HG02981 (cell line): ENCODE measurements at regions not wholly inside any gene's neighbourhood (a gene's known extent, or its start where the extent isn't known, plus 50 kb on each side); places are given as distances from the start of the nearest gene placed in this dataset.

Experiments used
- ATAC-seq: cut with Tn5 transposase; IDR thresholded peaks from one replicate; pipeline ENCODE4 v1.9.1; 2021; ENCODE audit warnings: mild to moderate bottlenecking, moderate library complexity; ENCODE audit not compliant: unreplicated experiment

DNA sequence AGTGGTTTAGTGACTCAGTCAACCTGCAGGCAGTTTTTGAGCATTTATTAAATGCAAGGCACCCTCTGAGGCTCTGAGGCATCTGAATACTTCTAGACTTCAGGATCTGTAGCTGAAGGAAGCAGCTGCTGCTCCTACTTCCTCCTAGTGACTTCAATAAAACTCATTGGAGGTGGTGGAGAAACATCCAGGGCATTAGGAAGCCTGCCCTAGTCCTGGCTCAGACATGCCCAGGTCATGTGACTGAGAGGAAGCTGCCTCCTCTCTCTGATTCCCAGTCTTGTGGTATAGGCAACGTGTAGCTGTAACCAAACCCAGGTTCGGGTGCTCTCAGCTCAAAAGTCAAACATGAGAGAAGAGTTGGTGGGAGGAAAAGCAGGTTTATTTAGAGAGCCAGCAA is 287.2 kb upstream of the GYPC start:
- ATAC-seq = no peak

DNA sequence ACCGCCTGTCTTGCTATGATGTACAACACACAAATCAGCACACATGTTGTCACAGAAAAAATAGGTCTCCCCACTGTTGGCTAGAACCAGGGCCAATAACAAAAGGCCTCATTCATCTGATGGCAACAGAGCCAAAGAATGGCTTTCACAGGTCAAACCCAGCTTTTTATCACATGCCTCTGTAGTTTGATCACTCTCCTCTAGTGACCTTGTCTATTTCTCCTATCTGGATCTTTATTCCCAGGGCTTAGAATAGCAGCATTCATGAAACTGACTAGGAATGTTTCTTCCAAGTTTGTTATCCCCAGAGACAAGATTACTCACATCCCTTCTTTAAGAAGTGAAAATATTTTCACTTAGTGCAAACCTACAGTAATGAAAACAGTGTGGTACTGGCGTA is 285.8 kb upstream of the GYPC start:
- ATAC-seq = no peak

DNA sequence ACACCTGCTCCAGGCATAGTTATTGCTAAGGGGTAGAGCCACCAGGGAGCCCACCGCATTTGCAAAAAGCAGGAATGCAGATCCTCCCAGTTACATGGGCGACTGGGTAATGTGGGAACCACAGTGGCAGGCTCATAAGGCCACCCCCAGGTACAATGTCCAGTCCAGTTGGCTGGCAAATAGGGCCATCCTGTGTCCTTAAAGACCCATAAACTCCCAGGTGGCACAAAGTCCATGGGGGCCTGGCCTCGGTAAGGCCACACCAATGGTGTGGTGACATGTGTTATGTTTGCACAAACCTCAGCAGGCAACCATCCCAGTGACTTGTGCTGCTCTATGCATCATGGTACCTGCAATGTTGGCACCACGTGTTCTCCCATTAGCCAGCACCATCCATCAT is 283.6 kb upstream of the GYPC start:
- ATAC-seq = no peak

DNA sequence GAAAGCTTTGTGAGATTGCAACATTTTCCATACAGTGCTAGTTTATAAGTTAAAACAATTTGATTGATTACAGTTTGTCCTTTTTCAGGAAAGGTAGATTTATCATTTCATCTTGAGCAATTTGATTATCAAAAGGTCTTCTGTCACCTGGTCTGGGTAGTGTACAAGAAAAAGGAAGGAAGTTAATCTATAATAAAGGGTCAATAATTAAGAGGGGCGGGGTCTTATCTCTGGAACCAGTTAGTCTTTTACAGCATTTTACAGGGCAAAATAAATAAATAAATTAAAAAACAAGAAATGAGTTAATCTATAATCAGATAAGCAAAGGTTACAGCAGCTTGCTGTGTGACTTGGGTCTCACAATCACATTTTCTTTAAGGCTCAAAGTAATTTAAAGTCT is 277.8 kb upstream of the GYPC start:
- no peak for ATAC-seq

- ATAC-seq = no peak
Measured at GRCh38 chr2:126381091-126381490, 274.9 kb upstream of the GYPC start.

GRCh38 chr2:126382998-126383397 is 273.0 kb upstream of the GYPC start:
- no peak for ATAC-seq

DNA sequence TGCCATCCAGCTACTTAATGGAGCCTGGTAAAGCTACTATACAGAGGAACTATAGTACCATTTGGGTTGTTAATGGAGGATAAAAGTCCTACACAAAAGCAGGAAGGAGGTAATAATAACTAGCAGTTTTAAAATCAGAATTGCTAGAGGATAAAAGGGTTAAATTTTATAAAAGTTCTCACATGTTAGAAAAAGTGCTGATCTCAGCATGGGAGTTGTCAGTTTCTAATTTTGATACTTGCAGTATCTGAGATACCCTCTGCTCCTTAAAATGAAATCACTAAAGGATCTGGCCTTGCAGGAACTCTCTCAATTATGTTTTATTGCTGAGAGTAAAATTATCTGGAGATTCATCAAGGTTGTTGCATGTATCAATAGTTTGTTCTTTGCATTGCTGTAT is 272.2 kb upstream of the GYPC start:
- ATAC-seq = no peak

- ATAC-seq = no peak
Measured at GRCh38 chr2:126385441-126385840, 270.5 kb upstream of the GYPC start.

GRCh38 chr2:126385983-126386382 is 270.0 kb upstream of the GYPC start:
- no peak for ATAC-seq

DNA sequence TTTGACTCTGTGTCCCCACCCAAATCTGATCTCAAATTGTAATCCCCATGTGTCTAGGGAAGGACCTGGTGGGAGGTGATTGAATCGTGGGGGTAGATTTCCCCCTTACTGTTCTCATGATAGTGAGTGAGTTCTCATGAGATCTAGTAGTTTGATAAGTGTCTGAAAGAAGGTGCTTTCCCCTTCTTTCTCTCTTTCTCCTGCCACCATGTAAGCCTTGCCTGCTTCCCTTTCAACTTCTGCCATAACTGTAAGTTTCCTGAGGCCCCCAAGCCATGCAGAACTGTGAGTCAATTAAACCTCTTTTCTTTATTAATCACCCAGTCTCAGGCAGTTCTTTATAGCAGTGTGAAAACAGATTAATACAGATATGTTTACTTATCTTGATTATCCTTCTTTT is 266.5 kb upstream of the GYPC start:
- ATAC-seq = no peak

DNA sequence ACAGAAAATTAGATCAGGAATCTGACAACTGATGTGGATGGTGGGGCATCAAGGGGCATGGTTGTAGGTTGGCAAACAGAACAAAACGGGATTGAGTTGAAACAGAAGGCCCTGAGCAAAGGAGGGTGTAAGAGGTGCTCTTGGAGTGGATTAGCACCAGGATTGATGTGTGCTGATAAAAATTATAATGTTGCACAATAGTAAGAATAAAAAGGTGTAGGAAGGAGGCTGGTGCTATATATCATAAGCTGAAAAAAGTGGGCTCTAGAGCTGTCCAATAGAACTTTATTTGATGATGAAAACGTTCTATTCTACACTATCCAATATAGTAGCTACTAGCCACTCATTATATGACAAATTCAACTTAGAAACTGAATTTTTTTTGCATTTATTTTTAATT is 263.1 kb upstream of the GYPC start:
- ATAC-seq = no peak

- ATAC-seq = no peak
Measured at GRCh38 chr2:126399001-126399400, 257.0 kb upstream of the GYPC start.

DNA sequence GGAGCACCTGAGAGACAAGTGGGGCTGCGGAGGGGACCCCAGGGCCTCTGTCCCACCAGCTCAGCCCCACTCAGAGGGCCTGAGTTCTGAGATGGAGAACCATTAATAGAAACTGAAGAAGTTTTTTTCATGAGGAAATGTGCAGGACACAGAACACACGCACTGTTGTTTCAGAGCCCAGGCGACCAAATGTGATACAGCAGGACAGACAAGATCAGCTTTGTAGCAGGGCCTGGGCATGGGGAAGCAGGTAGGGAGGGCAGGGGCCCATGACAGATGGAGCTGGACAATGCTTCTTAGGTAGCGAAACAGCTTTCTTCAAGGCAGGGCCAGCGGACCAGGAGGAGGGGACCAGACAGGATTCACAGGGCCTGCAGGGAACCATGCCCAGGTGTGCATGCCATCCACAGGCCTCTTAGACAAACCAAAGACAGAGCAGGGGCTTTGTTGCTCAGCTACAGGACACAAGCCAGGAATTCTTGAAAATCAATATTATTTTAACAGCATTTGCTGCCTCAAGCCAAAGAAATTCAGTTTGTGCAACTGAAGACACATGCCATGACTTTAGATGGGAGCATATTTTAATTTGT is 252.8 kb upstream of the GYPC start:
- no peak for ATAC-seq

DNA sequence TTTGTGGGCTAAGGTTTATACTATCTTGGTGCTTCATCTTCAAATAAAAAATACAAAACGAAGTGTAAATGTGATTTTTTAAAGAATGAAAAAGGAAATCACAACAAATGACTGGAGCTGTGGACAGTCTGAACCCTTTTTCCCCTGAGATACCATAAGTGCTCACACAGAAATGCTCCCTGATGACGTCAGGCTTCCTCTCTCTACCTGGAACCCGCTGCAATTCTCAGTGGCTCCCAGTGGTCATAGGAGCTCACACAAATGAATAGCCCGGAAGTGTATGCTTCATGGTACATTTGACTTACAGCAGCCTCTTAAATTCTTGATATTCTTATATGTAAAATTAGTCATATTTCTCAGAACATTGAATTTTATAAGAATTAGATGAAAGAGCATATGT is 249.7 kb upstream of the GYPC start:
- no peak for ATAC-seq

DNA sequence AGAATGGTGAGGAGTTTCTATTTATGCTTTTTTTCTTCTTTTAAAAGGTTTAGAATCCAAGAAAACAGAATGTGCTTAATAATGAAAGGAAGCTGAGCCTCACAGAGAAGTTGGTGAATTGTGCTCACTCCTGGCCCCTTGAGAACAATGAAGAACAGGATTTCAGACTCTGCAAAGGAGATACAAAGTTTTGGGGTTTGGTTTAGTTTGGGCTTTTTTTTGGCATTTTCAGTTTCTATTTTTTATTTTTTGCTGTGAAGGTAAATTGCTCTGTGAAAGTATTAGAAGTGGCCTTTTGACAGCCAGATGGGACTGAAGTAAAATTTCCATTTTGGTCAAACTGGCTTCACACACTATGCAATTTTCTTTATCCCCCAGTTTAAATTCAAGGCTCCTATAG is 247.3 kb upstream of the GYPC start:
- ATAC-seq = no peak

DNA sequence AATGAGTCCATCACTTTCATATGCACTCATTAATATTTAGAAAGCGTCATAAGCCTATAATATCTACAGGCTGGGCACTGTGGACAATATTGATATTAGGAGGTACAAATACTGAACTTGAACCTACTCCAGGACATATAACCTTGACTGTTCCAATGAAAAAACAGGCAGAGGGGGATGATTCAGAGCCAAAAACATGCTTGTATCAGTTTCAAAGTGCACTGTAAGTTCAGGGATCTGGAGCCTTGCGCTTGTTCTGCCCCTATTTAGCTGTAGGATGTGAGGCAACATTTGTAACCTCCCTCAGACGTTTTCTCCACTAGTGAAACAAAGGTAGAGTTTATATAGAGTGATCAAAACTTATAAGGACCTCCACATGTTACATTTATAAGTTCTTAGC is 246.1 kb upstream of the GYPC start:
- no peak for ATAC-seq

DNA sequence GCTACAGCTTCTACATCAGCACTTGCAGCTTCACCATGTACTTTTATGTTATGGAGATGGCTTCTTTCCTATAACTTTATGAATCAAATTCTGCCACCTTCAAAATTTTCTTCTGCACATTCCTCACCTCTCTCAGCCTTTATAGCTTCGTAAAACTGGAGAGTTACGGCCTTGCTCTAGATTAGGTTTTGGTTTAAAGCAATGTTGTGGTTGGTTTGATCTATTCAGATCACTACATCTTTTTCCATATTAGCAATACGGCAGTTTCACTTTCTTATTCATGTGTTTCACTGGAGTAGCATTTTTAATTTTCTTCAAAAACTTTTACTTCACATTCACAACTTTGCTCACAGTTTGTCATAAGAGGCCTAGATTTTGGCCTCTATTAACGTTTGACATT is 242.9 kb upstream of the GYPC start:
- ATAC-seq = no peak

- no peak for ATAC-seq
Measured at GRCh38 chr2:126419403-126419802, 236.6 kb upstream of the GYPC start.

DNA sequence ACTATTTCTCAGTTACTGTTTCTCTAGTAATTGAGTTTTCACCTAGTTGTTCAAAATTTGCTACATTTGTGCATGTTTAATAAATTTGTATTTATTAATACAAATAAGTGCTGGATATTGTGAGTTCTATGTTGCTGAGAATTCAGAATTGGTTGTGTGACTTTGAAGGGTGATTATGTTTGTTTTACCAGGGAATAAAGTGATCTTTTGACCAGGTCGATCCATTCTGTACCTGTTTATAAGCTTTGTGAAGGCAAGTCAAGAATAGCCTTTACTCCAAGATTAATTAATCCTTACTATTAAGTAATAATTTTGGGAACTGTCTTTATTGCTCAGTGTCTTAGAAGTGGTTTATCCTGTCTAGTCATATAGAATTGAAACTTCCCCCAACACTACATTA is 230.0 kb upstream of the GYPC start:
- ATAC-seq = no peak

GRCh38 chr2:126429103-126429502 is 226.9 kb upstream of the GYPC start:
- ATAC-seq = no peak

GRCh38 chr2:126431136-126431535 is 224.8 kb upstream of the GYPC start:
- no peak for ATAC-seq

DNA sequence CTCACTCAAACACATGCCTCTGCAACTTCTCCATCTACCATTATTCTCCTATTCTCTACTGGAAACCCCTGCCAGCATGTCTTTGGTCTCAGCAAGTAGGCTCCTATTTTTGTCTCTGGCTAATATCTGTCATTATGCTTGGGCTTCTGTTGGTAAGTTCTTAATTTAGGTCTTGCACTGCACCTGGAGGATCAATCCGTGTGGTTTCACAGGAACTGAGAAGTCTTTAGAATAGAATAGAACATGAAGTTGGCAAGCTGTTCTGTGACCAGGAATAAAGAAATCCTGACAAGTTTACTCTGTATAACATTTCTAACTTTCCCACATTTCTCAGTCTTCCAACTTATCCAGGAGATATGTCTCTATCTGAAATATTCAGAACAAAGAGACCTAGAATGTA is 219.5 kb upstream of the GYPC start:
- ATAC-seq = no peak

DNA sequence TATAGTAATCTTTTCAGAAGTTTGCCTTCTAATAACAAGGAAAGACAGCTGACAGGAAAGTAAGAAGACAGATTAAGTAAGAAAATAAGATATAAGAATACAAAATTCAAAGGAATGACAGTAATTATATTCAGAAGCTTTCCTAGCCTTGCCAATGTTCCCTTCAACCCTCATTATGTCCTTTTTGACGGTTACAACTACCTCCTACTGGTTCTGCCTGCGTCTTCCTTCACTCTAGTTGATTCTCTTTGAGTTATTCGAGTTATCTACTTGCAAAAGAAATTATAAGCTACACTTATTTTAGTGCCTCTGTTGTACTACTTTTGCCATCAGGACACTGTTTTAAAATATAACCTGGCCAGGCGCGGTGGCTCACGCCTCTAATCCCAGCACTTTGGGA is 218.9 kb upstream of the GYPC start:
- ATAC-seq = no peak

GRCh38 chr2:126444512-126444911 is 211.4 kb upstream of the GYPC start:
- no peak for ATAC-seq
